DOHH2 (cell line): ENCODE measurements at regions not wholly inside any gene's neighbourhood (a gene's known extent, or its start where the extent isn't known, plus 50 kb on each side); places are given as distances from the start of the nearest gene placed in this dataset.

Source experiments
- CTCF ChIP-seq: fragments of 200-600 bp; sonication (generic); IDR thresholded peaks from one replicate; pipeline ENCODE4 v1.5.1; 2014; ENCODE audit warnings: antibody characterized with exemption, mild to moderate bottlenecking, low read depth, low read length; ENCODE audit not compliant: poor library complexity, severe bottlenecking
- EZH2phosphoT487 ChIP-seq: fragments of 200-600 bp; sonication (generic); IDR thresholded peaks from 2 replicates; pipeline ENCODE4 v1.6.1; 2017; ENCODE audit warnings: borderline replicate concordance, mild to moderate bottlenecking, antibody characterized with exemption, low read length, moderate library complexity, mixed read lengths

DNA sequence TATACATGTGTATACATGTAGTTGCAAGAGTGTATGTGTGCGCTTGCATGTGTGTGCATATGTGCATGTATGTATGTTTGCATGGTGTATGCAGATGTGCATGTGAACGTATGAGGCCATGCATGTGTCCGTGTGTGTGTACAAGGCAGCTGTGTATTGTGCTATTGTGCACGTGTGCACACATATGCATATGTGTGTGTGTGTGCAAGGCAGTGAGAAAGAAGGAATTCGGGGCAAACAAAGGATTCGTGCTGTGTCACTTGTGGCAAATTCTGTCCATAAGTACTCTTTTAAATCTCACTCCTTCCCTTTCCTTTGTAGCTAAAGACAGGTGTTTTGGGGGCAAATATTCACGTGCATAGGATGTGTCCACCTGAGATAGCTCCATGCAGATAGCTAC lies 227.1 kb downstream of the VRK1 start:
- TF ChIP-seq CTCF (no peak), EZH2phosphoT487 (no peak)
